ENCODE measurements at regions not wholly inside any gene's neighbourhood (a gene's known extent, or its start where the extent isn't known, plus 50 kb on each side); places are given as distances from the start of the nearest gene placed in this dataset.

GRCh38 chr9:135252980-135253304 is 165.5 kb downstream of the OLFM1 start:
- DNase-seq (ENCODE audit: low read depth in 2 of 2) = no peak

- DNase-seq (ENCODE audit: low read depth in 2 of 2) = no peak
These were observed 166.0 kb downstream of the OLFM1 start for GRCh38 chr9:135253305-135254004.

GRCh38 chr9:135254176-135255032 is 166.9 kb downstream of the OLFM1 start:
- DNase-seq (ENCODE audit: low read depth in 2 of 2) = no peak

- DNase-seq (ENCODE audit: low read depth in 2 of 2) = no peak
These were observed 167.8 kb downstream of the OLFM1 start for GRCh38 chr9:135255033-135255840.

- DNase-seq (ENCODE audit: low read depth in 2 of 2) = no peak
These were observed 168.5 kb downstream of the OLFM1 start for GRCh38 chr9:135255841-135256580.

- no peak for DNase-seq (ENCODE audit: low read depth in 2 of 2)
These were observed 169.3 kb downstream of the OLFM1 start for GRCh38 chr9:135256581-135257354.

- DNase-seq (ENCODE audit: low read depth in 2 of 2) = no peak
These were observed 171.0 kb downstream of the OLFM1 start for GRCh38 chr9:135258461-135258860.

- no peak for DNase-seq (ENCODE audit: low read depth in 2 of 2)
These were observed 171.8 kb downstream of the OLFM1 start for GRCh38 chr9:135259273-135259672.

GRCh38 chr9:135260221-135261180 is 173.0 kb downstream of the OLFM1 start:
- DNase-seq (ENCODE audit: low read depth in 2 of 2) = no peak

GRCh38 chr9:135262248-135262647 is 174.8 kb downstream of the OLFM1 start:
- no peak for DNase-seq (ENCODE audit: low read depth in 2 of 2)

- DNase-seq (ENCODE audit: low read depth in 2 of 2) = no peak
These were observed 176.0 kb downstream of the OLFM1 start for GRCh38 chr9:135263511-135263910.

- DNase-seq (ENCODE audit: low read depth in 2 of 2) = no peak
These were observed 178.5 kb downstream of the OLFM1 start for GRCh38 chr9:135265931-135266330.

- no peak for DNase-seq (ENCODE audit: low read depth in 2 of 2)
These were observed 179.8 kb downstream of the OLFM1 start for GRCh38 chr9:135267191-135267809.

- no peak for DNase-seq (ENCODE audit: low read depth in 2 of 2)
These were observed 180.6 kb downstream of the OLFM1 start for GRCh38 chr9:135268031-135268430.

- DNase-seq (ENCODE audit: low read depth in 2 of 2) = no peak
These were observed 181.5 kb downstream of the OLFM1 start for GRCh38 chr9:135268981-135269380.

- DNase-seq (ENCODE audit: low read depth in 2 of 2) = no peak
These were observed 182.7 kb downstream of the OLFM1 start for GRCh38 chr9:135269912-135270830.

GRCh38 chr9:135271425-135271824 is 184.0 kb downstream of the OLFM1 start:
- no peak for DNase-seq (ENCODE audit: low read depth in 2 of 2)

GRCh38 chr9:135272608-135273007 is 185.1 kb downstream of the OLFM1 start:
- no peak for DNase-seq (ENCODE audit: low read depth in 2 of 2)

Data from stimulated activated CD4-positive, alpha-beta T cell treated with anti-CD3 and anti-CD28 coated beads, Interleukin-1b, Interleukin-23, amount 100 ng/mL, for 1 hour (primary cell).